ENCODE measurements at regions not wholly inside any gene's neighbourhood (a gene's known extent, or its start where the extent isn't known, plus 50 kb on each side); places are given as distances from the start of the nearest gene placed in this dataset.
"Not testable (repeated sequence)": the region's sequence is repeated elsewhere in the genome, so short reads cannot be mapped to it uniquely, and the experiment has no call there.

- TF ChIP-seq CTCF (IDR thresholded peaks at IDR 0.05; ENCODE audit: low read length); EZH2 (optimal IDR thresholded peaks at IDR 0.05; ENCODE audit: low read depth, low read length); EZH2phosphoT487 (IDR thresholded peaks at IDR 0.05; ENCODE audit: low read length): not testable (repeated sequence)
These were observed 557.4 kb downstream of the CDY1 start for GRCh38 chrY:26179326-26179725.
